Left lung (tissue), 4 donors: ENCODE measurements at regions not wholly inside any gene's neighbourhood (a gene's known extent, or its start where the extent isn't known, plus 50 kb on each side); places are given as distances from the start of the nearest gene placed in this dataset.
A peak's percentile ranks its signal among the peaks of the same experiment; 100 is the strongest.

ENCODE experiments used
- ATAC-seq: fragments of 200-7000 bp; cut with Tn5 transposase; one replicate; pipeline ENCODE4 v1.9.1; 2020; ENCODE audit warnings: moderate library complexity
- DNase-seq, 4 donors: peaks; one replicate each; pipeline ENCODE4 v3.0.0-alpha.2; 2013 to 2020
- H3K27ac ChIP-seq, 2 donors: fragments of 200-600 bp; sonication (generic) in 1 of 2; one replicate each; pipeline versions ENCODE4 v1.5.0 to v1.8.0; 2020 to 2021
- H3K27me3 ChIP-seq, 2 donors: fragments of 200-600 bp; sonication (generic) in 1 of 2; one replicate each; pipeline versions ENCODE4 v1.5.0 to v1.8.0; 2020 to 2021
- H3K36me3 ChIP-seq, 2 donors: fragments of 200-600 bp; sonication (generic) in 1 of 2; one replicate each; pipeline versions ENCODE4 v1.5.0 to v1.8.0; 2020 to 2021
- H3K4me1 ChIP-seq, 2 donors: fragments of 200-600 bp; one replicate each; pipeline ENCODE4 v1.8.0; 2021
- H3K4me3 ChIP-seq, 2 donors: fragments of 200-600 bp; sonication (generic) in 1 of 2; one replicate each; pipeline versions ENCODE4 v1.5.0 to v1.8.0; 2020 to 2021; ENCODE audit warnings: mild to moderate bottlenecking in 1 of 2
- H3K9me3 ChIP-seq, 2 donors: fragments of 200-600 bp; sonication (generic) in 1 of 2; one replicate each; pipeline versions ENCODE4 v1.5.0 to v1.8.0; 2020 to 2021
- intact Hi-C, 2 donors: fragments of 100-400 bp; cut with DNase I; formaldehyde crosslinking; loops; one replicate each; pipeline versions ENCODE4 v1.11.2 to v1.14.2; 2022
- TF ChIP-seq, protein P1 (sequence below), 2 donors: fragments of 200-600 bp; sonication (generic) in 1 of 2; IDR thresholded peaks; one replicate each; pipeline versions ENCODE4 v1.5.0 to v1.8.0; 2021; ENCODE audit warnings: antibody characterized with exemption in 2 of 2
- donor health status: DM: no; HTN: yes; CAD: no.
- donor health status: DM: no; HTN: no; CAD: no.

GRCh38 chr1:39098546-39099250 lies 72.5 kb downstream of the NDUFS5 start:
- ATAC-seq, result peak; percentile 85
- Histone ChIP-seq H3K4me3 (no peak overlapping the region), H3K9me3 (no peaks in the 10 kb centered on the region), H3K36me3 (no peaks in the 10 kb centered on the region), H3K27ac (no peak overlapping the region), H3K4me1 (peaks cover 18 to 19% of the 10 kb centered on the region in 2 donors), H3K27me3 (no peaks in the 10 kb centered on the region)
- DNase-seq, result peak in 3 of 4 donors; percentile 60 to 83 (median 60)
- intact Hi-C loops, result no loop called here
- TF ChIP-seq, protein P1, sequence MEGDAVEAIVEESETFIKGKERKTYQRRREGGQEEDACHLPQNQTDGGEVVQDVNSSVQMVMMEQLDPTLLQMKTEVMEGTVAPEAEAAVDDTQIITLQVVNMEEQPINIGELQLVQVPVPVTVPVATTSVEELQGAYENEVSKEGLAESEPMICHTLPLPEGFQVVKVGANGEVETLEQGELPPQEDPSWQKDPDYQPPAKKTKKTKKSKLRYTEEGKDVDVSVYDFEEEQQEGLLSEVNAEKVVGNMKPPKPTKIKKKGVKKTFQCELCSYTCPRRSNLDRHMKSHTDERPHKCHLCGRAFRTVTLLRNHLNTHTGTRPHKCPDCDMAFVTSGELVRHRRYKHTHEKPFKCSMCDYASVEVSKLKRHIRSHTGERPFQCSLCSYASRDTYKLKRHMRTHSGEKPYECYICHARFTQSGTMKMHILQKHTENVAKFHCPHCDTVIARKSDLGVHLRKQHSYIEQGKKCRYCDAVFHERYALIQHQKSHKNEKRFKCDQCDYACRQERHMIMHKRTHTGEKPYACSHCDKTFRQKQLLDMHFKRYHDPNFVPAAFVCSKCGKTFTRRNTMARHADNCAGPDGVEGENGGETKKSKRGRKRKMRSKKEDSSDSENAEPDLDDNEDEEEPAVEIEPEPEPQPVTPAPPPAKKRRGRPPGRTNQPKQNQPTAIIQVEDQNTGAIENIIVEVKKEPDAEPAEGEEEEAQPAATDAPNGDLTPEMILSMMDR (IDR thresholded peaks at IDR 0.05), result peak; percentile 64

DNA sequence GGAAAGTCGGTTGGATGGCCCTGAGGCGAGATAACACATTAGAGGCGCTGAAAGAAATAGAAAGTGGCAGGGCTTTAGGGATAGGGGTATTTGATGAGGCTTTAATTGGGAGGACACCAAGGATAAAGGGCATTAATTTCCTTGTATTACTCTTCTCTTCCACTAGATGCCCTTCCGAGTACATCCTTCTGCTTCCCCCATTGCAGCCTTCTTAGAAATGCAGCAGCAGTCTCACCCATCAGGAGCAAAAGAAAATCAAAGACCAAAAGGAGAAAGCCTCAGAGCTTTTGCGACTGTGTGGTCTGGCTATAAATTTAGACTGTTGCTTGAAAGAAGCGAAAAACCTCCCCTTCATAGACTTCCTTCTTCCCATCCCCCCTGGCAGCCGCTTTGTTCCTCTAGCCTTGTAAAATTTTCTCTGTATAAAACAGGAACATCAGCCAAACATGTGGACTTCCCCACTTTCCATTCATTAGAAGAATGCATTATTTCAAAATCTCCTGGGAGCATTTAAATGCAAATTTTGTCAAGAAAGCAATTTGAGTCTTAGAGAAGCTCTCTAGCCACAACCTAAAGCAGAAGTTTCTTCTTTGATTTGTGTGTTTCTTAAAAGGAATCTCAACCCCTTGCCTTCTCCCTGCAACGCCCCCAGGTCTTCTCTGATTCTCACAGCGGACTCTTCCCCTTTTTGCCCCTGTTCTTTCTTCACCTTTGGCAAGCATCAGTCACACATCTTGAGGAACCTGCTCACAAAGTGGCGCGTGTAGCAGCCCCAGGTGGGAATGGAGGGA lies 76.6 kb downstream of the NDUFS5 start:
- Histone ChIP-seq H3K9me3 (no peaks in the 10 kb centered on the region), H3K4me3 (no peak overlapping the region), H3K36me3 (no peaks in the 10 kb centered on the region), H3K27me3 (peaks cover 0 to 26% of the 10 kb centered on the region in 2 donors), H3K27ac (peak overlapping the region; percentile 90 to 95), H3K4me1 (peaks cover 31 to 35% of the 10 kb centered on the region in 2 donors)
- TF ChIP-seq, protein P1 (IDR thresholded peaks at IDR 0.05), result peak; percentile 49 to 51
- ATAC-seq (peak; percentile 46), DNase-seq (peak in 3 of 4 donors; percentile 61 to 78 (median 66))
- intact Hi-C loops, result loop anchor here (10.0 kb wide), 1 partner anchor 82 kb away; no protein-coding TSS in a partner anchor

GRCh38 chr1:39103328-39104157 lies 77.4 kb downstream of the NDUFS5 start:
- no peaks in the 10 kb centered on the region for H3K9me3 ChIP-seq
- H3K27me3 ChIP-seq, result peaks cover 0 to 26% of the 10 kb centered on the region in 2 donors
- peak overlapping the region in 1 of 2 donors; percentile 71 for H3K4me3 ChIP-seq
- DNase-seq (no peak), ATAC-seq (no peak)
- H3K27ac ChIP-seq, result peak overlapping the region; percentile 90 to 95
- TF ChIP-seq, protein P1 (IDR thresholded peaks at IDR 0.05), result no peak
- H3K36me3 ChIP-seq, result no peaks in the 10 kb centered on the region
- peaks cover 37 to 43% of the 10 kb centered on the region in 2 donors for H3K4me1 ChIP-seq
- intact Hi-C loops, result loop anchor here (10.0 kb wide), 1 partner anchor 81 kb away; no protein-coding TSS in a partner anchor

DNA sequence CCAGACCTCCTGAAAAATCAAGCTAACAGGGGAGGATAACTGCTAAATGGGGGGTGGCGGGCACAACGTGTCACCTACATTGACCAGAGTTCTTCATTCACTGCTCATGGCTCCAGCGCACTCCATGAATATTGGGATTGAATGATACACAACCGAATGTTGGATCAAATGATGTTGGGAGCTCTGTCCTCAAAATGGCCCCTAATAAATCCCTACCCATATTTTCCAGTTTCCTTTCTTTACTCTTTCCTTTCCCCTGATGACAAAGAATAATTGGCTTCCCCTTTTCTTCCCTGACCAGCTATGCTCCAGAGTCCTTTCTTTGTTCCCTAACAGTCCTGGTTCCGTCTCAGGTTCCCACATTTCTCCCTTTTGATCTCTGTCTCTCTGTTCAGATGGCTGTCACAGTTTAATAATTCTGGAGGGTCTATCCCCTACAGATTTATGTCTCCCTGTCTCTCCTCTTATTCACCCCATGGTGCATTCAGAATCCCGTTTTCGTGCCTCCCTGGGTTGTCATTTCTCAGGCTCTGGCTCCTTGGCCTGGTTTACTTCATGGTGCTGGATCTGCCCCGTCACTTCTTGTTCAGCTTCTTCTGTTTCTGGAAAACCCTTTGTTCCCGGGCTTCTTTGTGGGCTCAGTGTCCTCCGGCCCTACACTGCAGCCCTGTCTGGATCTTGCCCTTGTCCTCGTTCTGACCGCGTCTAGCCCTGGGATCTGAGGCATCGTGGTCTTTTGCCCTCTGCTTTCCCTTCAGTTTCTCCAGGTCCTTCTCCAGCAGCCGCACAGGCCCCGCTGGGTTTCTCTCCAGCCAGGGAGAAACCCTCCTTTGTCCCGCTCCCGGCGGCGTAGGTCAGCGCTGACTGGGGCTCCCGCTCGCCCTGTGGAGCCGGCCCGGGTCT lies 78.3 kb downstream of the NDUFS5 start:
- Histone ChIP-seq H3K36me3 (no peaks in the 10 kb centered on the region), H3K4me3 (peak overlapping the region; percentile 71 to 87), H3K4me1 (peaks cover 35 to 52% of the 10 kb centered on the region in 2 donors), H3K27me3 (peaks cover 0 to 26% of the 10 kb centered on the region in 2 donors), H3K27ac (peak overlapping the region; percentile 90 to 95), H3K9me3 (no peaks in the 10 kb centered on the region)
- intact Hi-C loops, result loop anchor here (10.0 kb wide), 1 partner anchor 80 kb away; no protein-coding TSS in a partner anchor
- ATAC-seq, result peak; percentile 7
- no peak for DNase-seq
- TF ChIP-seq, protein P1 (IDR thresholded peaks at IDR 0.05), result no peak
